Stomach (tissue), 8 donors: ENCODE measurements at regions not wholly inside any gene's neighbourhood (a gene's known extent, or its start where the extent isn't known, plus 50 kb on each side); places are given as distances from the start of the nearest gene placed in this dataset.

Source experiments
- DNase-seq, 2 donors: peaks; one replicate each; pipeline versions ENCODE4 v3.0.0 to v3.0.0-alpha.2; 2013 to 2019
- H3K27ac ChIP-seq, 5 donors: fragments of 200-600 bp in 4 of 5; sonication (generic) in 4 of 5; one replicate each; pipeline ENCODE4 v1.5.1; 2013 to 2019; ENCODE audit warnings: mild to moderate bottlenecking in 1 of 5, moderate library complexity in 1 of 5
- H3K27me3 ChIP-seq, 3 donors: fragments of 200-600 bp; sonication (generic); one replicate each; pipeline ENCODE4 v1.5.1; 2017 to 2019; ENCODE audit warnings: mixed run types in 1 of 3
- H3K36me3 ChIP-seq, 4 donors: fragments of 200-600 bp; sonication (generic); 1 replicate in 3 of 4; 2 replicates in 1 of 4; pipeline ENCODE4 v1.5.1; 2016 to 2019
- H3K4me1 ChIP-seq, 4 donors: fragments of 200-600 bp; sonication (generic); one replicate each; pipeline ENCODE4 v1.5.1; 2016 to 2019
- H3K4me3 ChIP-seq, 4 donors: fragments of 200-600 bp; sonication (generic) in 3 of 4; one replicate each; pipeline ENCODE4 v1.5.1; 2016 to 2019; ENCODE audit warnings: mild to moderate bottlenecking in 1 of 4
- H3K9me3 ChIP-seq, 4 donors: fragments of 200-600 bp; sonication (generic); one replicate each; pipeline ENCODE4 v1.5.1; 2016 to 2019
- CTCF ChIP-seq, 7 experiments: fragments of 450-650 bp in 4 of 7; fragments of 200-600 bp in 3 of 7; sonication (generic) in 3 of 7; IDR thresholded peaks; one replicate each; pipeline ENCODE4 v1.5.1; 2016 to 2019; ENCODE audit warnings: antibody characterized with exemption in 7 of 7, control low read depth in 2 of 7, mild to moderate bottlenecking in 1 of 7
- EP300 ChIP-seq: sonication (generic); formaldehyde crosslinking; IDR thresholded peaks from one replicate; pipeline ENCODE4 v1.6.1; 2017; ENCODE audit warnings: antibody characterized with exemption
- POLR2A ChIP-seq, 4 donors: fragments of 450-650 bp; IDR thresholded peaks; one replicate each; pipeline ENCODE4 v1.6.1; 2016; ENCODE audit warnings: antibody characterized with exemption in 4 of 4, control low read depth in 2 of 4, mild to moderate bottlenecking in 1 of 4, moderate library complexity in 1 of 4
- POLR2AphosphoS5 ChIP-seq, 3 donors: sonication (generic); formaldehyde crosslinking; IDR thresholded peaks; one replicate each; pipeline ENCODE4 v1.6.1; 2016; ENCODE audit warnings: antibody characterized with exemption in 3 of 3
- WGBS, 5 donors: extraction: QIAGEN DNeasy Blood & Tissue Kit in 3 of 5; methylation state at CpG; one replicate each; pipeline versions ENCODE4 v1.1.5 to v1.1.7; 2013 to 2018; 5-methylcytosine and 5-hydroxymethylcytosine counted together
- intact Hi-C: fragments of 100-400 bp; cut with DNase I; formaldehyde crosslinking; loops from one replicate; pipeline ENCODE4 v1.15.1; 2023; ENCODE audit warnings: low total_unique reads
- donor health status: healthy with polysubstance abuse.
- donor health status: Bipolar disorder and iron deficiency.
- donor health status: healthy.

- intact Hi-C loops: no loop called here
- 78 to 91% (median 88%) methylated on average over 3 of the region's 3 CpGs for WGBS, 5 donors
- Histone ChIP-seq H3K9me3 (peaks cover 0 to 11% (median 0%) of the 10 kb centered on the region in 4 donors), H3K36me3 (no peaks in the 10 kb centered on the region), H3K4me1 (no peaks in the 10 kb centered on the region), H3K4me3 (no peak overlapping the region), H3K27me3 (no peaks in the 10 kb centered on the region), H3K27ac (no peak overlapping the region)
- no peak for DNase-seq
- TF ChIP-seq POLR2AphosphoS5 (IDR thresholded peaks at IDR 0.05) (no peak), POLR2A (IDR thresholded peaks at IDR 0.05) (no peak), EP300 (no peak), CTCF (IDR thresholded peaks at IDR 0.05) (no peak)
Observed at GRCh38 chr7:46494441-46494840, 573.4 kb upstream of the IGFBP3 start.

GRCh38 chr7:46494028-46494427 lies 573.0 kb upstream of the IGFBP3 start:
- H3K9me3 ChIP-seq: peaks cover 0 to 11% (median 0%) of the 10 kb centered on the region in 4 donors
- no peaks in the 10 kb centered on the region for H3K4me1 ChIP-seq
- H3K4me3 ChIP-seq: no peak overlapping the region
- no peaks in the 10 kb centered on the region for H3K27me3 ChIP-seq
- no peak for DNase-seq
- TF ChIP-seq EP300 (no peak), CTCF (IDR thresholded peaks at IDR 0.05) (no peak), POLR2AphosphoS5 (IDR thresholded peaks at IDR 0.05) (no peak), POLR2A (IDR thresholded peaks at IDR 0.05) (no peak)
- H3K36me3 ChIP-seq: no peaks in the 10 kb centered on the region
- H3K27ac ChIP-seq: no peak overlapping the region
- intact Hi-C loops: no loop called here

- intact Hi-C loops: no loop called here
- no peaks in the 10 kb centered on the region for H3K4me1 ChIP-seq
- H3K27ac ChIP-seq: no peak overlapping the region
- H3K36me3 ChIP-seq: no peaks in the 10 kb centered on the region
- DNase-seq: no peak
- WGBS, 5 donors: 87 to 93% (median 90%) methylated on average over 4 of the region's 4 CpGs
- no peak overlapping the region for H3K4me3 ChIP-seq
- H3K9me3 ChIP-seq: peaks cover 0 to 8% (median 0%) of the 10 kb centered on the region in 4 donors
- H3K27me3 ChIP-seq: no peaks in the 10 kb centered on the region
- no peak for TF ChIP-seq POLR2A (IDR thresholded peaks at IDR 0.05)
Observed at GRCh38 chr7:46493196-46493595, 572.1 kb upstream of the IGFBP3 start.

GRCh38 chr7:46492466-46492865 lies 571.4 kb upstream of the IGFBP3 start:
- H3K4me3 ChIP-seq: no peak overlapping the region
- WGBS, 5 donors: 65 to 76% (median 68%) methylated on average over 1 of the region's 1 CpG
- H3K27me3 ChIP-seq: no peaks in the 10 kb centered on the region
- DNase-seq: no peak
- no peaks in the 10 kb centered on the region for H3K4me1 ChIP-seq
- TF ChIP-seq CTCF (IDR thresholded peaks at IDR 0.05) (no peak), POLR2AphosphoS5 (IDR thresholded peaks at IDR 0.05) (no peak), POLR2A (IDR thresholded peaks at IDR 0.05) (no peak), EP300 (no peak)
- no peak overlapping the region for H3K27ac ChIP-seq
- H3K36me3 ChIP-seq: no peaks in the 10 kb centered on the region
- peaks cover 0 to 5% (median 0%) of the 10 kb centered on the region in 4 donors for H3K9me3 ChIP-seq
- intact Hi-C loops: no loop called here

GRCh38 chr7:46490406-46490805 lies 569.3 kb upstream of the IGFBP3 start:
- no peaks in the 10 kb centered on the region for H3K9me3 ChIP-seq
- no peaks in the 10 kb centered on the region for H3K27me3 ChIP-seq
- intact Hi-C loops: no loop called here
- TF ChIP-seq POLR2A (IDR thresholded peaks at IDR 0.05): no peak
- no peak for TF ChIP-seq EP300
- TF ChIP-seq CTCF (IDR thresholded peaks at IDR 0.05): no peak
- no peak for TF ChIP-seq POLR2AphosphoS5 (IDR thresholded peaks at IDR 0.05)
- no peaks in the 10 kb centered on the region for H3K36me3 ChIP-seq
- no peak overlapping the region for H3K27ac ChIP-seq
- no peak overlapping the region for H3K4me3 ChIP-seq
- 85 to 100% (median 93%) methylated on average over 1 of the region's 1 CpG for WGBS, 5 donors
- DNase-seq: no peak
- H3K4me1 ChIP-seq: no peaks in the 10 kb centered on the region
